GM21717 (cell line): ENCODE measurements at regions not wholly inside any gene's neighbourhood (a gene's known extent, or its start where the extent isn't known, plus 50 kb on each side); places are given as distances from the start of the nearest gene placed in this dataset.

Experiments used
- ATAC-seq: cut with Tn5 transposase; IDR thresholded peaks from one replicate; pipeline ENCODE4 v1.9.1; 2021; ENCODE audit warnings: mild to moderate bottlenecking, moderate library complexity; ENCODE audit not compliant: unreplicated experiment

- no peak for ATAC-seq
Observed at GRCh38 chr20:11608736-11609135, 309.0 kb upstream of the BTBD3 start.

GRCh38 chr20:11624704-11625103 is 293.0 kb upstream of the BTBD3 start:
- no peak for ATAC-seq

DNA sequence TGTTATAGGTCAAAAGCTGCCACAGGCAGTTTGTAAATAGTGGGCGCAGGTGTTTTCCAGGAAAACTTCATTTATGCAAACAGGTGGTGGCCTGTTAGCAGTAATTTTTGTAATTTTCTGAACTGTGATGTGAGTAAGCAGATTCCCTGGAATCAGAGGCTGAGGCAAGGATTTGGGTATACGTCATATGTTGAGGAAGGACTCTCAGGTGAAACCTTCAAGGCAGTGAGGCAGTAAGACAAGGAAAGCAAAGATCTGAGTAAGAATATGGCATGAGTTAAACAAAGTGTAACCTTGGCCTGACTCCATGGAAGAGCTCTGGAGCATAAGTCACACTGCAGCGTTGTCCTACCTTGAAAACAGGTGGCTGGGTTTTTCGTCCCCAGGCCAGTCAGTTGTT is 291.1 kb upstream of the BTBD3 start:
- ATAC-seq: no peak

- ATAC-seq: no peak
Observed at GRCh38 chr20:11642866-11643265, 274.8 kb upstream of the BTBD3 start.

- ATAC-seq: no peak
Observed at GRCh38 chr20:11646359-11646758, 271.3 kb upstream of the BTBD3 start.

- ATAC-seq: no peak
Observed at GRCh38 chr20:11650566-11650965, 267.1 kb upstream of the BTBD3 start.

- ATAC-seq: no peak
Observed at GRCh38 chr20:11651138-11651537, 266.6 kb upstream of the BTBD3 start.

DNA sequence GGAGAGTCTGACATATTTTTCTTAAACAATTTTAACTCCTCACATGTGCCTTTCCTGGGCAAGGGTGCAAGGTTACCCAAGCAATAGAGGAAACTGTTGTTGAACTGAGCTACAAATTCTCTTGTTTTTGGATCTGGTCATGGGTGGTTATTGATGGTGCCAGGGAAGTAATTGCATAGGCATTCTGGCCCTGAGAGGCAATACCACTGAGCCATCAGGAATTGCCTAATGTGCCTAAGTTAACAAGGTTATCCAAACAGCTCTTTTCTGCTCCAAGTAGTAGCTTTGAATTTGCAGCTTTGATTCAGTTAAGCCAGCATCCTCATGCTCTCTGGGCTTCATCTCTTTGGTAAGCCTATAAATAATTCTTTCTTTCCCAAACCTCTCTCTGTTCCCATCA is 266.0 kb upstream of the BTBD3 start:
- no peak for ATAC-seq

GRCh38 chr20:11652128-11652527 is 265.6 kb upstream of the BTBD3 start:
- ATAC-seq: no peak

DNA sequence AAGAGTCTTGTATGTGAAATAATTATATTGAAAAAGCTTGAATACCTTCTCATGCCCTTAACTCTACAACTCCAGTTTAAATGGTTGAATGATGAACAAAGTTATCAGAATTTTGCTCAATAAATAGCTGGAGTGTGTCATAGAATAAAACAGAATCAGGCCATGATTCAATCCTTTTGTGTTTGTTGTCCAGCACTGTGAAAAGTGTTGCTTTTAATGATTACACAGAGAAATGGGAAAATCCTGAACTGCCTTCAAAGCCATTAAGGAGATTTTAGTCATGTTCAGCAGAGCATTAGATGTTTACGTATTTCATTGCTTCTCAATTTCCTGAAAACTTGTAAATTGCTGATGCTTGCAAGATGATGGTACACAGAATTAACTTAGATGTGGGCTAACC is 262.9 kb upstream of the BTBD3 start:
- no peak for ATAC-seq

DNA sequence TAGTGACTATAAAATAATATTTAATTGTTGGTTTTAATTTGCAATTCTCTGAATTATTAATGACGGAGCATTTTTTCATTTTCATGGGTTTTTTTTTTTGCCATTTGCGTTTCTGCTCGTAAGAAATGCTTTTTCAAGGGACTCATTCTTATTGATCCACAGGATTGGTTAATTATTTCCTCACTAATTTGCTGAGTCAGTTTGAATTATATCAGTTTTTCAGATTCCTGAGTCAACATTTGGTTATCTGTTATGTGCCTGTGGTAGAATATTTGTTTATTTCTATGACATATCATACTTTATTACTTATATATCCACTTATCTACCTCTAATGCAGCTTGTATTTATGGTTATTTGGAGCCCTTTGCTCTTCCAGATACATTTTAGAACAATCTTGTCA is 257.0 kb upstream of the BTBD3 start:
- no peak for ATAC-seq

GRCh38 chr20:11671015-11671511 is 246.6 kb upstream of the BTBD3 start:
- ATAC-seq: no peak

- ATAC-seq: no peak
Observed at GRCh38 chr20:11672959-11673358, 244.7 kb upstream of the BTBD3 start.

- no peak for ATAC-seq
Observed at GRCh38 chr20:11675920-11676629, 241.6 kb upstream of the BTBD3 start.

DNA sequence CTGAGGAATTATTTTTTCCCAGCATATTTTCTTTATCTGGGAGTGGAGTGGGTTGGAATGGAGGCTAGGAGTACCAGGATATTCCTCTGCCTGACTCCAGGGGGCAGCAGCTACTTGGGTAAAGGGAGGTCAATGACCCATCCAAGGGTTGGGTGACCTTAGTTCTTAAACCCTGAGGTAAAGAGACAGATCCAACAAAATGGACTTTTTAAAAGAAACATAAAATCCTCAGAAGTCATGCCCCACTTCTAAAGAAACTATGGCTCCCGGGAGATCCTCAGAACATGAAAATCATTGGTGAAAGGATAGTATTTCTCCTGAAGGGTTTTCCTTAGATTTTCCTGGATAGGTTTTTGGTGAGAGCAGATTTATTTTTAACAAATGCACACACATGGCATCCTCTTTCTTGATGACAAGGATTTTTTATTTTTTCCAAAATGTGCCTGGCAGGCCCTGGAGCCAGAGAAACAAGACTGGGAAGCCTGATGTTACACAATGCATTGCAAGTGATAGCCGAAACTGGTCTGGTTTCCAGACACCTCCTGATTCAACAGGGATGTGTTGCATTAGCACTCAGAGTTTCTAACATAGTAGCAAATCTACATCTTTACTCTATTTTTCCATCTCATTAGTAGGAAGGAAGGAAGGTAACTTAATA is 240.9 kb upstream of the BTBD3 start:
- no peak for ATAC-seq

DNA sequence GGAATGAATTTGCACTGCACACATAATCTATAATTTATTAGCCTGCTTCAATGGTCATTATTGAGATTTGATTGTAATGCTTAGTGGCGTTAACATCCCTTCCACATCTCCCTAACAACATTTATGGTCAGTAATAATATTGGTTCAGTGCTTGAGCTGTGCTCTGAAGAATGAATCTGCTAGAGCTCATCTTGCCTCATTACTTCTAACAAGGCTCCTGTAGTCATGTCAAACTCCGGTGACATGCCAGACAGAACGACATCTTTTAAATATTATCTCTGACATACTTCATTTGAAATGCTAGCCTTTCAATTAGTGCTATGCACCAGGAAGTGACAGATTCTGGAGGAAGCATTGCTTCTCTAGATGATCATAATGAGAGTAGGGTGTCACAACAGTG is 240.3 kb upstream of the BTBD3 start:
- ATAC-seq: no peak

GRCh38 chr20:11677836-11678235 is 239.9 kb upstream of the BTBD3 start:
- ATAC-seq: no peak

DNA sequence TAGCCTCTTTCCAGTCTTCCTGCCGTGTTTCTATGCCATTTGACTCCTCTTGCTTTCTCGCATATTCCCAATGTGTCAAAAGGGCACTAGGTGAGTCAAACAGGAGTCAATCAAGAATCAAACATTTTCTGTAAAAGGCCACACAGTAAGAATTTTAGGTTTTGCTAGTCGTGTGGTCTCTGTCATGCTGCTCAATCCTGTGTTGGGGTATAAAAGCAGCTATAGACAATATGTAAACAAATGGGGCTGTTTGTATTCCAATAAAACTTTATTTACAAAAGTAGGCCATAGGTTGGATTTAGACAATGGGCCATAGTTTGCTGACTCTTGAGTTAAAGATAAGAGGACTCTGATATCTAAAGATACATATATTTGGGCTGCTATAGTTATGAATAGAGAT is 235.4 kb upstream of the BTBD3 start:
- no peak for ATAC-seq

GRCh38 chr20:11686195-11686594 is 231.5 kb upstream of the BTBD3 start:
- no peak for ATAC-seq

- ATAC-seq: no peak
Observed at GRCh38 chr20:11686820-11687543, 230.7 kb upstream of the BTBD3 start.

DNA sequence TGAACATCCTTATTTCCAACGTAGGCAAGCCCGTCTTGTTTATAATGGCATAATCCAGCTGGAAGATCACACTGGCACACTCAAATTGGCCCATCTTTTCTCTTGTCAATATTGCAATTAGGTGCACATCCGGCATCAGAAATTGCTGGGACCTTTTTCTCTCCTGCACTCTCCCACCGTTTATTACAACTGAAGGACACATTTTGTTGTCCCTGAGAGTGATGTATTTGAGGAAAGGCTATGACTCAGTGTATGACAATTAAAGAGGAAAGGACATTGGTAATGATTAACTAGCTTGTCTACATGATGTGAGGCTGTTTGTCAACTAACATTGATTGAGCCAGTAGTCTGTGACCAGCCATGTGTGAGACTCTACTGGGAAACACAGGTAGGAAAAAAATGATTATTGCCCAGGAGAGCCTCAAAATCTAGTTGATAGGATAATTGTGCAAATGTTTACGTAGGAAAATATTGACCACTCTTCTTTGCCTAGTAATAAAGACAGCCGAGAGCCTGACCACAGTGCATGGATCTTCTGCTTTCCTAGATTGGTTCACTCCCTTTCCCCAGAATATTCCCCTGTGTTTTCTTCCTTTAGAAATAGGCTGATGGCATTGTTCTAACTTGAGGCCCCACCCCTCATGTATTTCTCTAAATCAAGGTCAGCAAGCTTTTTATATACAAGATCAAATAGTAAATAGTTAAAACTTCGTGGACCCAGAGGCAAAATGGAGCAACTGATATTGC is 230.0 kb upstream of the BTBD3 start:
- ATAC-seq: no peak
